Panc1 (cell line): ENCODE measurements at regions not wholly inside any gene's neighbourhood (a gene's known extent, or its start where the extent isn't known, plus 50 kb on each side); places are given as distances from the start of the nearest gene placed in this dataset.

Experiments used
- POLR2AphosphoS5 ChIP-seq: IDR thresholded peaks from 2 replicates; pipeline ENCODE4 v1.6.1; 2012; ENCODE audit warnings: mild to moderate bottlenecking, low read depth, low read length, moderate library complexity
- SIN3A ChIP-seq: IDR thresholded peaks from 2 replicates; pipeline ENCODE4 v1.6.1; 2012; ENCODE audit warnings: low read depth, mild to moderate bottlenecking, low read length, moderate library complexity, borderline replicate concordance; ENCODE audit not compliant: insufficient read depth
- TF ChIP-seq, protein P1 (sequence below): fragments of 450-650 bp; IDR thresholded peaks from 2 replicates; pipeline ENCODE4 v1.5.1; 2017; ENCODE audit warnings: mild to moderate bottlenecking
- TF ChIP-seq, protein P2 (sequence below), 2 experiments: IDR thresholded peaks; 2 replicates each; pipeline ENCODE4 v1.6.1; 2011 to 2012; ENCODE audit warnings: low read depth in 2 of 2, control low read depth in 1 of 2, low read length in 1 of 2, mild to moderate bottlenecking in 1 of 2, moderate library complexity in 1 of 2; ENCODE audit not compliant: insufficient read depth in 1 of 2

DNA sequence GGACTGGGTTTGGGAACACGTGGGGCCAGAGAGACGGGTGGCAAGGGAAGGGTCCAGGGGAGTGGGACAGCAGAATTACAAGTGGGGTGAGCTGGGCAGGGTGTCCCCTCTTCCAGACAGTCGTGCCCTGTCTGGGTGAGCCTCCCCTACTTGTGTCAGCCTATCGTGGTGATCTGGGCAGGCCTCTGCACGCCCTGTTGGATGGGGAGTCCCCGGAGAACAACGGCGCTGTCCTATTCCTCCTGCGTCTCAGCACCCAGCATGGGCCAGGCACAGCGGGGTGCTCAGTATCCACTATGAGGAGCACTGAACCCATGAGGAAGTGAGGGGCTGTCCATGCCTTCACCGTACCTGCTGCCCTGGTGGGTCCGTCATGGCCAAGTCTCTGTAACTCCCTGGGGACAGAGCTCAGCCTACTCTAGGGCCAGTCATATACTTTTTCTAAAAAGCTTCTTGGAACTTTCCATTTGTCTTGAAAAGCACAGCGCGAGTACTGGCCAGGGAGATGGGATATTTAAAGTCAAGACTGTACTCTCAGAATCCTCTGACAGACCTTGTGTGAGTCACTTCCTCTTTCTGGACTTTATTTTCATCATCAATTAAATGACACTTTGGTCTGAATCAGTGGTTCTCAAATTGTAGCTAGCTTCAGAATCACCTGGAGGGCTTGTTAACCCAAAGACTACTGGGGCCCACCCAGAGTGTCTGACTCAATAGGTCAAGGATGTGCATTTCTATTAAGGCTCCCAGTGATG, 81.7 kb upstream of the NECTIN1 start:
- TF ChIP-seq, protein P1, sequence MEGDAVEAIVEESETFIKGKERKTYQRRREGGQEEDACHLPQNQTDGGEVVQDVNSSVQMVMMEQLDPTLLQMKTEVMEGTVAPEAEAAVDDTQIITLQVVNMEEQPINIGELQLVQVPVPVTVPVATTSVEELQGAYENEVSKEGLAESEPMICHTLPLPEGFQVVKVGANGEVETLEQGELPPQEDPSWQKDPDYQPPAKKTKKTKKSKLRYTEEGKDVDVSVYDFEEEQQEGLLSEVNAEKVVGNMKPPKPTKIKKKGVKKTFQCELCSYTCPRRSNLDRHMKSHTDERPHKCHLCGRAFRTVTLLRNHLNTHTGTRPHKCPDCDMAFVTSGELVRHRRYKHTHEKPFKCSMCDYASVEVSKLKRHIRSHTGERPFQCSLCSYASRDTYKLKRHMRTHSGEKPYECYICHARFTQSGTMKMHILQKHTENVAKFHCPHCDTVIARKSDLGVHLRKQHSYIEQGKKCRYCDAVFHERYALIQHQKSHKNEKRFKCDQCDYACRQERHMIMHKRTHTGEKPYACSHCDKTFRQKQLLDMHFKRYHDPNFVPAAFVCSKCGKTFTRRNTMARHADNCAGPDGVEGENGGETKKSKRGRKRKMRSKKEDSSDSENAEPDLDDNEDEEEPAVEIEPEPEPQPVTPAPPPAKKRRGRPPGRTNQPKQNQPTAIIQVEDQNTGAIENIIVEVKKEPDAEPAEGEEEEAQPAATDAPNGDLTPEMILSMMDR: no peak
- no peak for TF ChIP-seq SIN3A
- no peak for TF ChIP-seq POLR2AphosphoS5
- TF ChIP-seq, protein P2, sequence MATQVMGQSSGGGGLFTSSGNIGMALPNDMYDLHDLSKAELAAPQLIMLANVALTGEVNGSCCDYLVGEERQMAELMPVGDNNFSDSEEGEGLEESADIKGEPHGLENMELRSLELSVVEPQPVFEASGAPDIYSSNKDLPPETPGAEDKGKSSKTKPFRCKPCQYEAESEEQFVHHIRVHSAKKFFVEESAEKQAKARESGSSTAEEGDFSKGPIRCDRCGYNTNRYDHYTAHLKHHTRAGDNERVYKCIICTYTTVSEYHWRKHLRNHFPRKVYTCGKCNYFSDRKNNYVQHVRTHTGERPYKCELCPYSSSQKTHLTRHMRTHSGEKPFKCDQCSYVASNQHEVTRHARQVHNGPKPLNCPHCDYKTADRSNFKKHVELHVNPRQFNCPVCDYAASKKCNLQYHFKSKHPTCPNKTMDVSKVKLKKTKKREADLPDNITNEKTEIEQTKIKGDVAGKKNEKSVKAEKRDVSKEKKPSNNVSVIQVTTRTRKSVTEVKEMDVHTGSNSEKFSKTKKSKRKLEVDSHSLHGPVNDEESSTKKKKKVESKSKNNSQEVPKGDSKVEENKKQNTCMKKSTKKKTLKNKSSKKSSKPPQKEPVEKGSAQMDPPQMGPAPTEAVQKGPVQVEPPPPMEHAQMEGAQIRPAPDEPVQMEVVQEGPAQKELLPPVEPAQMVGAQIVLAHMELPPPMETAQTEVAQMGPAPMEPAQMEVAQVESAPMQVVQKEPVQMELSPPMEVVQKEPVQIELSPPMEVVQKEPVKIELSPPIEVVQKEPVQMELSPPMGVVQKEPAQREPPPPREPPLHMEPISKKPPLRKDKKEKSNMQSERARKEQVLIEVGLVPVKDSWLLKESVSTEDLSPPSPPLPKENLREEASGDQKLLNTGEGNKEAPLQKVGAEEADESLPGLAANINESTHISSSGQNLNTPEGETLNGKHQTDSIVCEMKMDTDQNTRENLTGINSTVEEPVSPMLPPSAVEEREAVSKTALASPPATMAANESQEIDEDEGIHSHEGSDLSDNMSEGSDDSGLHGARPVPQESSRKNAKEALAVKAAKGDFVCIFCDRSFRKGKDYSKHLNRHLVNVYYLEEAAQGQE (IDR thresholded peaks at IDR 0.05; ENCODE audit: insufficient read depth in 1 of 2, low read depth in 2 of 2, low read length in 1 of 2): no peak
